NCI-H82 (cell line): ENCODE measurements at regions not wholly inside any gene's neighbourhood (a gene's known extent, or its start where the extent isn't known, plus 50 kb on each side); places are given as distances from the start of the nearest gene placed in this dataset.

ENCODE experiments used
- DNase-seq: peaks from one replicate; lab custom pipeline; 2025; lab: John Stamatoyannopoulos, UW

GRCh38 chr6:140980265-140980887, 1152.3 kb upstream of the GJE1 start:
- DNase-seq = no peak

- DNase-seq = no peak
These were observed 1153.1 kb upstream of the GJE1 start for GRCh38 chr6:140979642-140980091.

- no peak for DNase-seq
These were observed 1155.3 kb upstream of the GJE1 start for GRCh38 chr6:140977403-140977802.

GRCh38 chr6:140976806-140977205, 1155.9 kb upstream of the GJE1 start:
- DNase-seq = no peak

- DNase-seq = no peak
These were observed 1162.2 kb upstream of the GJE1 start for GRCh38 chr6:140970485-140970884.

- DNase-seq = no peak
These were observed 1164.7 kb upstream of the GJE1 start for GRCh38 chr6:140968062-140968461.

GRCh38 chr6:140966676-140967075, 1166.0 kb upstream of the GJE1 start:
- DNase-seq = no peak

- no peak for DNase-seq
These were observed 1172.2 kb upstream of the GJE1 start for GRCh38 chr6:140960566-140960965.

GRCh38 chr6:140957386-140957785, 1175.3 kb upstream of the GJE1 start:
- DNase-seq = peak; percentile 21

- peak; percentile 69 for DNase-seq
These were observed 1176.0 kb upstream of the GJE1 start for GRCh38 chr6:140956571-140957369.

- DNase-seq = no peak
These were observed 1192.3 kb upstream of the GJE1 start for GRCh38 chr6:140940251-140940925.

- DNase-seq = no peak
These were observed 1199.8 kb upstream of the GJE1 start for GRCh38 chr6:140932909-140933308.

GRCh38 chr6:140931581-140931980, 1201.1 kb upstream of the GJE1 start:
- no peak for DNase-seq

- no peak for DNase-seq
These were observed 1203.6 kb upstream of the GJE1 start for GRCh38 chr6:140929121-140929520.

- DNase-seq = peak; percentile 4
These were observed 1209.7 kb upstream of the GJE1 start for GRCh38 chr6:140923048-140923447.

- DNase-seq = peak; percentile 62
These were observed 1211.1 kb upstream of the GJE1 start for GRCh38 chr6:140921366-140922226.

GRCh38 chr6:140917911-140918310, 1214.8 kb upstream of the GJE1 start:
- DNase-seq = no peak

- no peak for DNase-seq
These were observed 1217.2 kb upstream of the GJE1 start for GRCh38 chr6:140915551-140915950.

- no peak for DNase-seq
These were observed 1217.6 kb upstream of the GJE1 start for GRCh38 chr6:140915103-140915502.

- no peak for DNase-seq
These were observed 1220.0 kb upstream of the GJE1 start for GRCh38 chr6:140912686-140913085.

GRCh38 chr6:140909625-140910024, 1223.1 kb upstream of the GJE1 start:
- DNase-seq = no peak

GRCh38 chr6:140909156-140909555, 1223.6 kb upstream of the GJE1 start:
- no peak for DNase-seq
